Breast epithelium (tissue), 4 donors: ENCODE measurements at regions not wholly inside any gene's neighbourhood (a gene's known extent, or its start where the extent isn't known, plus 50 kb on each side); places are given as distances from the start of the nearest gene placed in this dataset.

Experiments used
- DNase-seq, 2 donors: peaks; one replicate each; pipeline ENCODE4 v3.0.0-alpha.2; 2019; ENCODE audit warnings: low spot score in 2 of 2
- H3K27ac ChIP-seq, 2 donors: fragments of 200-600 bp; sonication (generic) in 1 of 2; one replicate each; pipeline ENCODE4 v1.5.1; 2016 to 2019; ENCODE audit warnings: mild to moderate bottlenecking in 1 of 2
- H3K27me3 ChIP-seq, 2 donors: fragments of 200-600 bp; sonication (generic) in 1 of 2; one replicate each; pipeline versions ENCODE4 v1.5.1 to v1.6.0; 2017 to 2019; ENCODE audit warnings: control low read depth in 1 of 2, mild to moderate bottlenecking in 1 of 2
- H3K36me3 ChIP-seq: fragments of 200-600 bp; one replicate; pipeline ENCODE4 v1.5.1; 2019
- H3K4me1 ChIP-seq, 2 donors: fragments of 200-600 bp; sonication (generic); one replicate each; pipeline ENCODE4 v1.5.1; 2016 to 2019; ENCODE audit warnings: control low read depth in 1 of 2
- H3K4me3 ChIP-seq, 3 donors: fragments of 200-600 bp; sonication (generic); 1 replicate in 2 of 3; 2 replicates in 1 of 3; pipeline ENCODE4 v1.5.1; 2016 to 2019; ENCODE audit warnings: mild to moderate bottlenecking in 3 of 3, moderate library complexity in 2 of 3
- H3K9me3 ChIP-seq, 2 donors: fragments of 200-600 bp; sonication (generic) in 1 of 2; one replicate each; pipeline ENCODE4 v1.5.1; 2016 to 2019; ENCODE audit warnings: control low read depth in 1 of 2
- CTCF ChIP-seq, 3 donors: fragments of 450-650 bp; IDR thresholded peaks; one replicate each; pipeline ENCODE4 v1.5.1; 2016 to 2017; ENCODE audit warnings: antibody characterized with exemption in 3 of 3, mild to moderate bottlenecking in 3 of 3, moderate library complexity in 3 of 3
- POLR2A ChIP-seq: fragments of 450-650 bp; IDR thresholded peaks from one replicate; pipeline ENCODE4 v1.6.1; 2016; ENCODE audit warnings: antibody characterized with exemption, mild to moderate bottlenecking, moderate library complexity
- POLR2AphosphoS5 ChIP-seq, 3 donors: sonication (generic); formaldehyde crosslinking; IDR thresholded peaks; one replicate each; pipeline ENCODE4 v1.6.1; 2017; ENCODE audit warnings: antibody characterized with exemption in 3 of 3
- intact Hi-C: fragments of 100-400 bp; cut with DNase I; formaldehyde crosslinking; loops from one replicate; pipeline ENCODE4 v1.15.1; 2023; ENCODE audit warnings: low total_unique reads

- no peaks in the 10 kb centered on the region for H3K4me1 ChIP-seq
- H3K27me3 ChIP-seq = no peaks in the 10 kb centered on the region
- no peak overlapping the region for H3K27ac ChIP-seq
- H3K9me3 ChIP-seq = no peaks in the 10 kb centered on the region
- H3K36me3 ChIP-seq = no peaks in the 10 kb centered on the region
- no peak for DNase-seq
- intact Hi-C loops = no loop called here
- H3K4me3 ChIP-seq = no peak overlapping the region
- TF ChIP-seq POLR2AphosphoS5 (IDR thresholded peaks at IDR 0.05) (no peak), CTCF (IDR thresholded peaks at IDR 0.05) (no peak), POLR2A (no peak)
Observed at GRCh38 chr9:81379655-81380054, 309.7 kb downstream of the TLE1 start.

GRCh38 chr9:81377921-81378320 is 311.4 kb downstream of the TLE1 start:
- Histone ChIP-seq H3K27me3 (no peaks in the 10 kb centered on the region), H3K9me3 (no peaks in the 10 kb centered on the region), H3K4me3 (no peak overlapping the region), H3K4me1 (no peaks in the 10 kb centered on the region), H3K36me3 (no peaks in the 10 kb centered on the region), H3K27ac (no peak overlapping the region)
- TF ChIP-seq POLR2AphosphoS5 (IDR thresholded peaks at IDR 0.05) (no peak), POLR2A (no peak), CTCF (IDR thresholded peaks at IDR 0.05) (no peak)
- no peak for DNase-seq
- intact Hi-C loops = no loop called here

- TF ChIP-seq CTCF (IDR thresholded peaks at IDR 0.05) (no peak), POLR2A (no peak), POLR2AphosphoS5 (IDR thresholded peaks at IDR 0.05) (no peak)
- intact Hi-C loops = no loop called here
- H3K27me3 ChIP-seq = no peaks in the 10 kb centered on the region
- H3K36me3 ChIP-seq = no peaks in the 10 kb centered on the region
- no peak overlapping the region for H3K4me3 ChIP-seq
- no peaks in the 10 kb centered on the region for H3K4me1 ChIP-seq
- H3K27ac ChIP-seq = no peak overlapping the region
- no peaks in the 10 kb centered on the region for H3K9me3 ChIP-seq
- DNase-seq = no peak
Observed at GRCh38 chr9:81377320-81377719, 312.0 kb downstream of the TLE1 start.

GRCh38 chr9:81375187-81376100 is 313.9 kb downstream of the TLE1 start:
- Histone ChIP-seq H3K36me3 (no peaks in the 10 kb centered on the region), H3K4me1 (no peaks in the 10 kb centered on the region), H3K27ac (no peak overlapping the region), H3K9me3 (no peaks in the 10 kb centered on the region), H3K27me3 (no peaks in the 10 kb centered on the region), H3K4me3 (no peak overlapping the region)
- no peak for DNase-seq
- TF ChIP-seq POLR2A (no peak), CTCF (IDR thresholded peaks at IDR 0.05) (no peak), POLR2AphosphoS5 (IDR thresholded peaks at IDR 0.05) (no peak)
- intact Hi-C loops = no loop called here

- H3K4me1 ChIP-seq = no peaks in the 10 kb centered on the region
- H3K4me3 ChIP-seq = no peak overlapping the region
- no peaks in the 10 kb centered on the region for H3K36me3 ChIP-seq
- intact Hi-C loops = loop anchor here (5.0 kb wide), 1 partner anchor 833 kb away; no protein-coding TSS in a partner anchor
- H3K27ac ChIP-seq = no peak overlapping the region
- no peaks in the 10 kb centered on the region for H3K9me3 ChIP-seq
- DNase-seq = no peak
- TF ChIP-seq POLR2A (no peak), CTCF (IDR thresholded peaks at IDR 0.05) (no peak), POLR2AphosphoS5 (IDR thresholded peaks at IDR 0.05) (no peak)
- no peaks in the 10 kb centered on the region for H3K27me3 ChIP-seq
Observed at GRCh38 chr9:81374459-81375186, 314.7 kb downstream of the TLE1 start.
